Naive thymus-derived CD8-positive, alpha-beta T cell (primary cell): ENCODE measurements at regions not wholly inside any gene's neighbourhood (a gene's known extent, or its start where the extent isn't known, plus 50 kb on each side); places are given as distances from the start of the nearest gene placed in this dataset.

Source experiments
- ATAC-seq, 2 donors: fragments of 150-1000 bp; cut with Tn5 transposase in 1 of 2; sonication (Bioruptor Pico), chemical (Tn5 transposase) in 1 of 2; 1 replicate in 1 of 2; 2 replicates in 1 of 2; pipeline ENCODE4 v1.10.0; 2021; ENCODE audit warnings: mild to moderate bottlenecking in 2 of 2, moderate library complexity in 2 of 2
- POLR2A ChIA-PET: fragments of 350-600 bp; sonication (Branson Sonifier 250); formaldehyde crosslinking; loops from one replicate; lab custom pipeline; 2021; ENCODE audit warnings: antibody characterized with exemption; lab: Charles Lee
- DNase-seq, 10 donors: peaks; one replicate each; pipeline versions ENCODE4 v3.0.0 to v3.0.0-alpha.2; 2020 to 2022
- H3K27ac Mint-ChIP-seq, 10 donors: one replicate each; pipeline ENCODE4 v1.8.0; 2020 to 2022; ENCODE audit warnings: mild to moderate bottlenecking in 10 of 10, mixed read lengths in 10 of 10, moderate library complexity in 4 of 10, inconsistent platforms in 1 of 10
- H3K27me3 Mint-ChIP-seq, 5 donors: one replicate each; pipeline ENCODE4 v1.8.0; 2021 to 2022; ENCODE audit warnings: mixed read lengths in 5 of 5
- H3K36me3 Mint-ChIP-seq, 3 donors: one replicate each; pipeline ENCODE4 v1.8.0; 2020 to 2022; ENCODE audit warnings: mixed read lengths in 3 of 3, mild to moderate bottlenecking in 2 of 3, inconsistent platforms in 1 of 3
- H3K4me1 Mint-ChIP-seq, 4 donors: one replicate each; pipeline ENCODE4 v1.8.0; 2021 to 2022; ENCODE audit warnings: mixed read lengths in 4 of 4
- H3K4me3 Mint-ChIP-seq, 10 donors: one replicate each; pipeline ENCODE4 v1.8.0; 2020 to 2022; ENCODE audit warnings: mild to moderate bottlenecking in 10 of 10, mixed read lengths in 10 of 10, moderate library complexity in 6 of 10, inconsistent platforms in 1 of 10
- H3K9me3 Mint-ChIP-seq, 9 donors: one replicate each; pipeline ENCODE4 v1.8.0; 2020 to 2022; ENCODE audit warnings: mixed read lengths in 9 of 9, mild to moderate bottlenecking in 3 of 9, inconsistent platforms in 1 of 9, moderate library complexity in 1 of 9

DNA sequence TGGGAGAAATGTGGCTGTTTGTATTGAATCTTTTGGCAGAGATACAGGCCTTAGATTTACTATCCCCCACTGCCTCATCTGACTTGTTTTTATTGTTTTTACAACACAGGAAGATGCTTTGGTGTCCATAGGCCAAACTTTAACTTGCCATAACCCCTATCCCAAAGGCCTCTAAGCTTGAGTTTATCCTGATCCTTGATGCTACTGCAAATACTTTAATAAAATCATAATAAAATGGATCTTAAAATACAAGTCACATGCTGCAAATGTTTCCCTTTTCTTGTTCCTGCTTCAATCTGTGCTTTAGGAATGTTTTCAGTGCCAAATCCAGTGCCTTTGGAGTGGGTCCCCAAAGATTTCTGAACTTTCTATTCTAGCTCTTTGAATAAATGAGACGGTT is 770.6 kb downstream of the DACH1 start:
- ATAC-seq (no peak), DNase-seq (no peak)
- POLR2A ChIA-PET, result no interaction called here
- Mint-ChIP-seq H3K4me3 (no peak overlapping the region), H3K27ac (no peak overlapping the region), H3K9me3 (peaks cover 0 to 15% (median 0%) of the 10 kb centered on the region in 9 donors), H3K4me1 (no peaks in the 10 kb centered on the region), H3K27me3 (no peaks in the 10 kb centered on the region), H3K36me3 (no peaks in the 10 kb centered on the region)

DNA sequence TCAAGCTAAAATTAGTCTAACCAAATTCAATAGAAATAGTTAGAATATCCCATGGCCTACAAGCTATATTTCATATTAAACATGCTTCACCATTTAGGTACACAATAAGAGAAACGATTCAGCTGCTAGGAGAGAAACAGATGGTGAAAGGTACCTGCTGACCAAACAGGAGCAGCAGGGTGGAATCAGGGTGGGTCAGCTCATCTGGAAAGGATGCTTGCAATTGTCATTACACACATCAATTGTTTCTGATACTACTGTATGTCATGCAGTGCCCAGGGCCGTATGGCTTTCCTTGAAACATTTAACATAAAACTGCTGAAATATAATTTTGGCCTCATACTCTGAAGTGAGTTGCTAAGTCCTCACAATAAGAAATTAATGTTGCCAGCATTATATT is 776.0 kb downstream of the DACH1 start:
- no peaks in the 10 kb centered on the region for H3K36me3 Mint-ChIP-seq
- H3K27ac Mint-ChIP-seq, result no peak overlapping the region
- DNase-seq (no peak), ATAC-seq (no peak)
- H3K9me3 Mint-ChIP-seq, result peaks cover 0 to 22% (median 4%) of the 10 kb centered on the region in 9 donors
- POLR2A ChIA-PET, result no interaction called here
- no peaks in the 10 kb centered on the region for H3K27me3 Mint-ChIP-seq
- no peaks in the 10 kb centered on the region for H3K4me1 Mint-ChIP-seq
- H3K4me3 Mint-ChIP-seq, result no peak overlapping the region

DNA sequence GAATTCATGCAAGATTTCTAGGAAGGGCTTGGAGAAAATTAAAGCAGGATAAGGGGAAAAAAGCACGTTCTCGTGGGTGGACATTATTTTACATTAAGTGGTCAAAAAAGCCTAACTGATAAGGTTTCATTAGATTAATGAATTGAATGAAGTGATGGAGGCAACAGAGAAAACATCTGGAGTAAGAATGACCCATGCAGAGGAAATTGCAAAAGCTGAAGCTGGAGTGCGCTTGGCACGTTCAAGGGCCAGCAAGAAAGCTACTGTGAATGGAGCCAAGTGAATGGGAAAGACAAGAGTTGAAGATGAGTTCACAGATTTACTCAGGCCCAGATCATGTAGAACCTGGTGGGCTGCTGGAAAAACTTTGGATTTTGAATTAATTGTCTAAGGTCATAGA is 777.9 kb downstream of the DACH1 start:
- DNase-seq, result no peak
- H3K27ac Mint-ChIP-seq, result no peak overlapping the region
- H3K36me3 Mint-ChIP-seq, result no peaks in the 10 kb centered on the region
- no peak for ATAC-seq
- H3K4me1 Mint-ChIP-seq, result no peaks in the 10 kb centered on the region
- H3K27me3 Mint-ChIP-seq, result no peaks in the 10 kb centered on the region
- POLR2A ChIA-PET, result no interaction called here
- H3K9me3 Mint-ChIP-seq, result peaks cover 0 to 14% (median 3%) of the 10 kb centered on the region in 9 donors
- no peak overlapping the region for H3K4me3 Mint-ChIP-seq

DNA sequence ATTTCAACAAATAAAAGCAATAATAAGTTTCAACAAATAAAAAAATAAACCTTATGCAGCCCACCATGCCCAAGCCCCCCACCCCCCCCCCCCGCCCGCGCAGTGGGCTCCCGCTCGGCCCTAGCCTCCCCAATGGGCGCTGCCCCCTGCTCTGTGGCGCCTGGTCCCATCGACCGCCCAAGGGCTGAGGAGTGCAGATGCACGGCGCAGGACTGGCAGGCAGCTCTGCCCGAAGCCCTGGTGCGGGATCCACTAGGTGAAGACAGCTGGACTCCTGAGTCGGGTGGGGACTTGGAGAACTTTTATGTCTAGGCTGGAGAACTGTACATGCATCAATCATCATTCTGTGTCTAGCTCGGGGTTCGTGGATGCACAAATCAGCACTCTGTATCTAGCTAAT is 779.6 kb downstream of the DACH1 start:
- Mint-ChIP-seq H3K9me3 (peaks cover 0 to 14% (median 3%) of the 10 kb centered on the region in 9 donors), H3K4me3 (no peak overlapping the region), H3K27ac (no peak overlapping the region), H3K27me3 (no peaks in the 10 kb centered on the region), H3K36me3 (no peaks in the 10 kb centered on the region), H3K4me1 (no peaks in the 10 kb centered on the region)
- POLR2A ChIA-PET, result no interaction called here
- ATAC-seq, result no peak
- no peak for DNase-seq

DNA sequence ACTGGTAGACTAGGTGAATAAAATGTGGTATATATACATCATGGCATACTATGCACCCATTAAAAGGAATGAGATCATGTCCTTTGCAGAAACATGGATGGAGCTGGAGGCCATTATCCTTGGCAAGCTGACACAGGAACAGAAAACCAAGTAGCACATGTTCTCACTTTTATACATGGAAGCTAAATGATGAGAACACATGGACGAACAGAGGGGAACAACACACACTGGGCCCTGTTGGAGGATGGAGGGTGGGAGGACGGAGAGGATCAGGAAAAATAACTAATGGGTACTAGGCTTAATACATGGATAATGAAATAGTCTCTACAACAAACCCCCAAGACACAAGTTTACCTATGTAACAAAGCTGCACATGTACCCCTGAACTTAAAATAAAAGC is 780.0 kb downstream of the DACH1 start:
- Mint-ChIP-seq H3K4me1 (no peaks in the 10 kb centered on the region), H3K27me3 (no peaks in the 10 kb centered on the region), H3K27ac (no peak overlapping the region), H3K36me3 (no peaks in the 10 kb centered on the region), H3K4me3 (no peak overlapping the region), H3K9me3 (peaks cover 0 to 14% (median 3%) of the 10 kb centered on the region in 9 donors)
- ATAC-seq, result no peak
- DNase-seq, result no peak
- POLR2A ChIA-PET, result no interaction called here

DNA sequence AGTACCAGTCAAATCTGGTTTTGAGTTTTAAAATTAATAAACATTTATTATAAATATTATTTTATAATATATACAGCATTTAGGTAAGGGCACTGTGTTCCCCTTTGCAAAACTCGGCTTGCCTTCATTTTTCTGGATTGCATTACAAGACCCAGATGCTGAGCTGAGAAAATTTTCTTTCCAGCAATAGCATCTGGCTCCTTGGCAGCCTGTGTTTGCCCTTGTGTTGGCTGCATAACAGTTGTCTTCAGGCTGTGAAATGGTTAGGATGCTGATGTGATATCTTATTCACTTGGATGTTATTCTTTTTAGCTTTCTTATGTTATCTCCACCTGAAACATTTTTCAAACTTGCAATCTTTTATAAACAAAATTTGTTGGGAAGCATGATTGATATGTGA is 784.4 kb downstream of the DACH1 start:
- no peaks in the 10 kb centered on the region for H3K36me3 Mint-ChIP-seq
- H3K27me3 Mint-ChIP-seq, result no peaks in the 10 kb centered on the region
- H3K4me3 Mint-ChIP-seq, result no peak overlapping the region
- DNase-seq (no peak), ATAC-seq (no peak)
- H3K27ac Mint-ChIP-seq, result no peak overlapping the region
- POLR2A ChIA-PET, result no interaction called here
- no peaks in the 10 kb centered on the region for H3K4me1 Mint-ChIP-seq
- peaks cover 0 to 9% (median 2%) of the 10 kb centered on the region in 9 donors for H3K9me3 Mint-ChIP-seq

DNA sequence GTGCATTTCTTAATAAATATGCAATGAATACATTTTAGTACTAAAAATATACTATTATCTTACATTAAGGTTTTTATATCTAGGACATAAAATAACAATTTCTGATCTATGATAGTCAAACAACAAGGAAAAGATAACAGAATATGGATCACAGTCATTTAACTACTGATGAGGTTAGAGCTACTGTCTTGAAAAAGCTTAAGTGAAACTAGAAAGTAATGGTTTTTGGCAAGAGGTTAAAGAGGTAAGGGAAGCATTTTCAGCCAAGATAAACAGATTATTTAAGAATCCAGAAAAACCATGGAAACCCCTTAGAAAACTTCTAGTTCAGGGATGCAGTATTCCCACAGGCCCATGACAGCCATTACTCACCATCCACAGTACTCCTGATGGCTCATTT is 787.4 kb downstream of the DACH1 start:
- peaks cover 0 to 3% (median 0%) of the 10 kb centered on the region in 9 donors for H3K9me3 Mint-ChIP-seq
- DNase-seq (no peak), ATAC-seq (no peak)
- no peaks in the 10 kb centered on the region for H3K36me3 Mint-ChIP-seq
- H3K27ac Mint-ChIP-seq, result no peak overlapping the region
- H3K27me3 Mint-ChIP-seq, result peaks cover 0 to 4% (median 0%) of the 10 kb centered on the region in 5 donors
- POLR2A ChIA-PET, result no interaction called here
- no peaks in the 10 kb centered on the region for H3K4me1 Mint-ChIP-seq
- H3K4me3 Mint-ChIP-seq, result no peak overlapping the region

DNA sequence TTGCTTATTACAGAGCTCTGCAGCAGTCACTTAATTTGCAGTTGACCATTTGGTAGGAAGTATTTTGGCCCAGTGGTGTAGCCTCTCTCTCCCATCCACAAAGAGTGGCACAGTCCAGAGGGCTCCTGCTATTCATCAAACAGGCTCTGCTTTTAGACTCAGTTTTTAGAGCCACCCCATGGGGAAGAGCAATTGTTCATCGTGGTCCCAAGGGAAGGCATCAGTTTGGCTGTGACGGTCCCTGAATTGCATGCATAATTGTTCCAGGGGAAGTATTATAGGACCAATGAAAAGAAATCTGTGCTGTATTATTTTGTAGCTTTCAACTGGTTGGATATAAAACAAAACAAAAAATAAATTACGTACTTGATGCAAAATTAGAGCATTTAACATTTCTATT is 799.0 kb downstream of the DACH1 start:
- no peak for ATAC-seq
- Mint-ChIP-seq H3K36me3 (peaks cover 0 to 10% (median 0%) of the 10 kb centered on the region in 3 donors), H3K4me1 (no peaks in the 10 kb centered on the region)

DNA sequence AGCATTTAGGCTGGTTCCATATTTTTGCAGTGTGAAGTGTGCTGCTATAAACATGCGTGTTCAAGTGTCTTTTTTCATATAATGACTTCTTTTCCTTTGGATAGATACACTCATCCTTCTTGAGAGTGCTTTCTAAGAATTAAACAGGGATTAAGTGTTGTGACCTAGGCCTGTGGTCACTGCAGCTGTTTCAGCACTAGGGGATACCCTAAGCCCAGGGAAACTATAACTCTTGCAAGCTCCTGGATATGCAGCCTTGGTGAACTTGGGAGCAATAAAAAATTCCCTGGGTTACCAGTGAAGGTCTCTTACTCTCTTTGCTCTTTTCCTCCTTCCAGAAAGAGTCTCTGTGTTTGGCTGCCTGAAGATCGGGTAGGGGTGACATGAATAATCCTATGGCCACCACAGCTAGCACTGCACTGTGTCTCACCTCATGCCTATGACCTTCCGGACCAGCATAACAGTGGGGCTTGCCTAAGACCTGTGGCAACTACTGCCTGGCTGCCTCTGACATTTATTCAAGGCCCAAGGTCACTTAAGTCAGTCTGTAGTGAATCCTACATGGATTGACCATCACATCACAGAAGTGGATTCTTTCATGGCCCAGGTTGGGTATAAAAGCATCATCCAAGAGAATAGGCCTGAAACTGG is 799.7 kb downstream of the DACH1 start:
- H3K9me3 Mint-ChIP-seq, result peaks cover 0 to 30% (median 16%) of the 10 kb centered on the region in 9 donors
- H3K4me3 Mint-ChIP-seq, result no peak overlapping the region
- no peak for DNase-seq
- no peak for ATAC-seq
- H3K27ac Mint-ChIP-seq, result no peak overlapping the region
- peaks cover 0 to 15% (median 0%) of the 10 kb centered on the region in 3 donors for H3K36me3 Mint-ChIP-seq
- POLR2A ChIA-PET, result no interaction called here
- no peaks in the 10 kb centered on the region for H3K4me1 Mint-ChIP-seq
- H3K27me3 Mint-ChIP-seq, result peaks cover 0 to 3% (median 0%) of the 10 kb centered on the region in 5 donors

More for the DNA sequence above, 799.0 kb downstream of the DACH1 start:
- POLR2A ChIA-PET, result no interaction called here
- H3K4me3 Mint-ChIP-seq, result no peak overlapping the region
- H3K27me3 Mint-ChIP-seq, result peaks cover 0 to 3% (median 0%) of the 10 kb centered on the region in 5 donors
- DNase-seq, result no peak
- H3K9me3 Mint-ChIP-seq, result peaks cover 0 to 23% (median 8%) of the 10 kb centered on the region in 9 donors
- no peak overlapping the region for H3K27ac Mint-ChIP-seq

DNA sequence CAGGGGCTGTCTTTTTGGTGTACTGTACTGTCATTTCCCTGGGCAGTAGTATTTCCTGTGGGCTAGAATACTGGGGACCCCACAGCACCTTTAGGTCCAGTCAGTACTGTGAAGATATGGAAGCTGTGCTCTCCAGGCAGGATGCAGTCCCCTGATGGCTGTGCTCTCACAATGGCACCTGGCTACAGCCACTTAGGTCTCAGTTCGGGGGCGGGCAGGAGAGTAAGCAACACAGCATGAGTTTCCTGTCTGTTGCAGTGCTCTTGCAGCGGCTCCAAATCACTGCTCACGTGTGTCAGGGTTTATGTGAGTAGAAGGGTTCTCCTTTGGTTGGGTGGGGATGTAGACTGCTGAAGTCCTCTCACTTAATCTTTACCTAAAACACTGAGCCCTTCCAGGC is 810.4 kb downstream of the DACH1 start:
- peaks cover 2 to 19% (median 8%) of the 10 kb centered on the region in 9 donors for H3K9me3 Mint-ChIP-seq
- H3K27me3 Mint-ChIP-seq, result no peaks in the 10 kb centered on the region
- H3K27ac Mint-ChIP-seq, result no peak overlapping the region
- ATAC-seq, result no peak
- POLR2A ChIA-PET, result no interaction called here
- H3K4me3 Mint-ChIP-seq, result no peak overlapping the region
- no peaks in the 10 kb centered on the region for H3K36me3 Mint-ChIP-seq
- H3K4me1 Mint-ChIP-seq, result no peaks in the 10 kb centered on the region
- no peak for DNase-seq

DNA sequence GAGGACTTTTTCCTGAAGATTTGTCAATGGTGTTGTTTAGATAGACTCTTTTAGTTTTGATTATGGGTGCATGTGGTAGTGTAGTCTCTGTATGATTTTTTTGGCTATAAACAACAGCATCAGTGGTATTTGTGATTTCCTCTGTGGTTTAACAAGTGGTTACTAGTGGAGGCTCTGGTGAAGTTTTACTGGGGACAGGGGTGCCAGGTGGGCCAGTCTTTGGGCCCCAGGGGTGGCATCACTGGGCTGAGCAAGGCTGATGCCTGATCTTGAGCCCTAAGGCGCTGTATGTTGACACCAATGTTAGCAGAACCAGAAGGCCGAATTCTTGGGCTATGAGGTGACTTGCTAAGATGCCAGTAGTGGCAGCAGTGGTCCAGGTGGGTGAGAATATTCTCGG is 811.4 kb downstream of the DACH1 start:
- H3K36me3 Mint-ChIP-seq, result no peaks in the 10 kb centered on the region
- no peak for ATAC-seq
- no peak overlapping the region for H3K27ac Mint-ChIP-seq
- DNase-seq, result no peak
- no peak overlapping the region for H3K4me3 Mint-ChIP-seq
- H3K4me1 Mint-ChIP-seq, result no peaks in the 10 kb centered on the region
- POLR2A ChIA-PET, result no interaction called here
- H3K27me3 Mint-ChIP-seq, result no peaks in the 10 kb centered on the region
- peaks cover 0 to 19% (median 5%) of the 10 kb centered on the region in 9 donors for H3K9me3 Mint-ChIP-seq

DNA sequence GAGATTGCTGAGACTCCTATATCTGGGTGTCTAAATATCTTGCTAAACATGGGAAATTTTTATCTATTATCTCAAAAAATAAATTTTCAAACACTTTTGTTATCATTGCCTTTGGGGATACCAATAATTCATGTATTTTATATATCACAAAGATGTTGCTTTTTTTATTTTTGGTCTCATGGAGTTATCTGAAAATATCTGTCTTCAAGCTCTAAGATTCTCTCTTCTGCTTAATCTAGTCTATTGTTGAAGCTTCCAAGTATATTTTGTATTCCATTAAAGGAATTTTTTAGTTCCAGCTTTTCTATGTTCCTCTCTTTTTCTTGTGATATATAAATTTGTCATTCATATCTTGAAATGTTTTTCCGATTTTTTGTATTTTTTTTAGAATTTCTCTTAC is 812.0 kb downstream of the DACH1 start:
- Mint-ChIP-seq H3K9me3 (peaks cover 0 to 19% (median 5%) of the 10 kb centered on the region in 9 donors), H3K4me3 (no peak overlapping the region), H3K36me3 (no peaks in the 10 kb centered on the region), H3K4me1 (no peaks in the 10 kb centered on the region), H3K27me3 (no peaks in the 10 kb centered on the region), H3K27ac (no peak overlapping the region)
- POLR2A ChIA-PET, result no interaction called here
- ATAC-seq (no peak), DNase-seq (no peak)

DNA sequence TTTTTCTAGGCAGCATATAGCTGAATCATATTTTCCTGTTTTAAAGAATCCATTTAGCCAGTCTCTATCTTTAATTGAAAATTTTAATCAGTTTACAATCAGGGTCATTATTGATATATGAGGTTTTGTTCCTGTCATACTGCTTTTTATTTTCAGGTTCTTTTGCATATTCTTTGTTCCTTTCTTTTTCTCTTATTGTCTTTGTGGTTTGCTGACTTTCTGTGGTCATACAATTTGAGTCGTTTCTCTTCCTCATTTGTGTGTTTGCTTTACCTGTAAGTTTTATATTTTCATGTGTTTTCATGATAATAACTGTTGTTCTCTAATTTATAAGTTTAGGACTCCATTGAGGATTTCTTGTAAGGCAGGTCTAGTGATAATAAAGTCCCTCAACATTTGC is 812.6 kb downstream of the DACH1 start:
- peaks cover 0 to 19% (median 5%) of the 10 kb centered on the region in 9 donors for H3K9me3 Mint-ChIP-seq
- POLR2A ChIA-PET, result no interaction called here
- ATAC-seq (no peak), DNase-seq (no peak)
- no peaks in the 10 kb centered on the region for H3K4me1 Mint-ChIP-seq
- H3K4me3 Mint-ChIP-seq, result no peak overlapping the region
- H3K27ac Mint-ChIP-seq, result no peak overlapping the region
- no peaks in the 10 kb centered on the region for H3K36me3 Mint-ChIP-seq
- H3K27me3 Mint-ChIP-seq, result no peaks in the 10 kb centered on the region

DNA sequence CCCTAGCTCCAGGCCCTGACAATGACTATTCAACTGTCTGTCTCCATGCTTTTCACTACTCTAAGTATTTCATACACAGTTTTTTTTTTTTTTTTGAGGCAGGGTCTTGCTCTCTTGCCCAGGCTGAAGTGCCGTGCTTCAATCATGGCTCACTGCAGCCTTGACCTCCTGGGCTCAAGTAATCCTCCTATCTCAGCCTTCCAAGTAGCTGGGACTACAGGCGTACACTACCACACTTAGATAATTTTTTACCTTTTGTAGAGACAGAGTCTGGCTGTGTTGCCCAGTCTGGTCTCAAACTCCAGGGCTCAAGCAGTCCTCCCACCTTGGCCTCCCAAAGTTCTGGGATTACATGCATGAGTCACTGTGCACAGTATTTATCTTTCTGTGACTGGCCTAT is 815.4 kb downstream of the DACH1 start:
- no peaks in the 10 kb centered on the region for H3K36me3 Mint-ChIP-seq
- H3K4me3 Mint-ChIP-seq, result no peak overlapping the region
- H3K27ac Mint-ChIP-seq, result peak overlapping the region in 1 of 10 donors; percentile 85
- no peaks in the 10 kb centered on the region for H3K27me3 Mint-ChIP-seq
- peaks cover 0 to 19% (median 5%) of the 10 kb centered on the region in 9 donors for H3K9me3 Mint-ChIP-seq
- POLR2A ChIA-PET, result no interaction called here
- H3K4me1 Mint-ChIP-seq, result no peaks in the 10 kb centered on the region
- ATAC-seq, result no peak
- no peak for DNase-seq
